ENCODE measurements at regions not wholly inside any gene's neighbourhood (a gene's known extent, or its start where the extent isn't known, plus 50 kb on each side); places are given as distances from the start of the nearest gene placed in this dataset.
A peak's percentile ranks its signal among the peaks of the same experiment; 100 is the strongest.

DNA sequence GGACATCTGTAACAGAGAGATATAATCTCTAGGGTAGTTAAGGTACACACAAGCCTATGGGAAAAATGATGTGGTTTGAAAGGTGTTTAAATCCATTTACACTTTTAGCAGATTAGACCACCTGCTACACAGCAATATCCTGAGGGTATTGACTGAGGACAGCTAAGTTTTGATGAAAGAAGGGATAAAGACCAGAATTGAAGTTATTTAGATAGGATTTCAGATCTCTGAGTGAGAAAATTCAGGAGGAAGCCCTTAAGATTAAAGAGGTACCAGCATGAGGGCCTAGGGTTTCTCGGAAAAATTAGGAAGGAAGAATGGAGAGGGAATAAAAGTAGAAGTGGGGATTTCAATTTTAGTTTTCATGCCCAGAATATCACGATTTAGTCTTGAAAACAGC lies 267.3 kb downstream of the COX7C start:
- Histone ChIP-seq H3K4me3 (replicated peaks in 1 of 3; ENCODE audit: insufficient read depth in 1 of 3, low read depth in 1 of 3, low read length in 3 of 3) (no peak overlapping the region), H3K79me2 (ENCODE audit: control insufficient read depth, insufficient read depth, low read length) (no peaks in the 10 kb centered on the region), H4K20me1 (replicated peaks; ENCODE audit: control insufficient read depth, extremely low read depth, insufficient read depth, low read length) (no peaks in the 10 kb centered on the region), H3K4me1 (ENCODE audit: control insufficient read depth, extremely low read depth, insufficient read depth, low read length) (no peaks in the 10 kb centered on the region), H3K27ac (ENCODE audit: insufficient read depth, low read depth, low read length) (no peak overlapping the region), H3K27me3 (ENCODE audit: control insufficient read depth in 2 of 2, insufficient read depth in 2 of 2, low read length in 2 of 2) (no peaks in the 10 kb centered on the region), H3K4me2 (ENCODE audit: insufficient read depth, low read length) (no peak overlapping the region), H3K9ac (replicated peaks; ENCODE audit: extremely low read depth, insufficient read depth, low read length) (no peak overlapping the region), H3K9me1 (replicated peaks; ENCODE audit: control insufficient read depth, extremely low read depth, insufficient read depth, low read length) (no peaks in the 10 kb centered on the region), H2AFZ (ENCODE audit: low read depth, low read length) (no peak overlapping the region), H3K36me3 (ENCODE audit: control insufficient read depth in 2 of 2, extremely low read depth in 1 of 2, insufficient read depth in 2 of 2, low read length in 2 of 2) (no peaks in the 10 kb centered on the region), H3K9me3 (replicated peaks; ENCODE audit: control insufficient read depth, insufficient read depth, low read length) (no peaks in the 10 kb centered on the region)
- DNase-seq (ENCODE audit: low read depth, low spot score) (no peak), FAIRE-seq (no peak)
- BruUV-seq (replicated peaks) = no TSS peak
- intact Hi-C loops (cut with micrococcal nuclease) = no loop called here
- TF ChIP-seq POLR2AphosphoS5 (IDR thresholded peaks at IDR 0.05; ENCODE audit: insufficient read depth, low read depth, low read length) = no peak
- TF ChIP-seq, protein P1, sequence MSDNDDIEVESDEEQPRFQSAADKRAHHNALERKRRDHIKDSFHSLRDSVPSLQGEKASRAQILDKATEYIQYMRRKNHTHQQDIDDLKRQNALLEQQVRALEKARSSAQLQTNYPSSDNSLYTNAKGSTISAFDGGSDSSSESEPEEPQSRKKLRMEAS (IDR thresholded peaks at IDR 0.05; ENCODE audit: insufficient read depth, insufficient read length) = no peak
- TF ChIP-seq JUN (IDR thresholded peaks at IDR 0.05; ENCODE audit: borderline replicate concordance, insufficient read depth, insufficient read length, low read depth) = no peak
- TF ChIP-seq MYC (IDR thresholded peaks at IDR 0.05; ENCODE audit: low read depth, low read length) = no peak
- TF ChIP-seq GATA2 (IDR thresholded peaks at IDR 0.05; ENCODE audit: insufficient read depth, insufficient read length, low read depth, low read length) = no peak
- no peak for TF ChIP-seq EZH2 (IDR thresholded peaks at IDR 0.05; ENCODE audit: borderline replicate concordance, low read depth, low read length, severe bottlenecking)
- ChIA-PET POLR2A (no interaction called here), CTCF (interaction anchor here (1.2 kb wide), 1 partner anchor 83 kb away, joined by 3 read pairs; no protein-coding TSS in a partner anchor)
- dilution Hi-C loops (cut with MboI; ENCODE audit: extremely low pct_ligation_motif_present, low sequenced_read_pairs) = no loop called here

- no peaks in the 10 kb centered on the region for H3K79me2 ChIP-seq (ENCODE audit: control insufficient read depth, insufficient read depth, low read length)
- FAIRE-seq (no peak), DNase-seq (ENCODE audit: low read depth, low spot score) (peak; percentile 11)
- ChIA-PET POLR2A (no interaction called here), CTCF (no interaction called here)
- no peaks in the 10 kb centered on the region for H3K27me3 ChIP-seq (ENCODE audit: control insufficient read depth in 2 of 2, insufficient read depth in 2 of 2, low read length in 2 of 2)
- no peak overlapping the region for H3K27ac ChIP-seq (ENCODE audit: insufficient read depth, low read depth, low read length)
- H4K20me1 ChIP-seq (replicated peaks; ENCODE audit: control insufficient read depth, extremely low read depth, insufficient read depth, low read length) = no peaks in the 10 kb centered on the region
- no peaks in the 10 kb centered on the region for H3K36me3 ChIP-seq (ENCODE audit: control insufficient read depth in 2 of 2, extremely low read depth in 1 of 2, insufficient read depth in 2 of 2, low read length in 2 of 2)
- no peaks in the 10 kb centered on the region for H3K9me1 ChIP-seq (replicated peaks; ENCODE audit: control insufficient read depth, extremely low read depth, insufficient read depth, low read length)
- H3K9me3 ChIP-seq (replicated peaks; ENCODE audit: control insufficient read depth, insufficient read depth, low read length) = no peaks in the 10 kb centered on the region
- no peak overlapping the region for H3K4me3 ChIP-seq (replicated peaks in 1 of 3; ENCODE audit: insufficient read depth in 1 of 3, low read depth in 1 of 3, low read length in 3 of 3)
- dilution Hi-C loops (cut with MboI; ENCODE audit: extremely low pct_ligation_motif_present, low sequenced_read_pairs) = no loop called here
- no TSS peak for BruUV-seq (replicated peaks)
- intact Hi-C loops (cut with micrococcal nuclease) = no loop called here
- no peak overlapping the region for H3K4me2 ChIP-seq (ENCODE audit: insufficient read depth, low read length)
- H3K4me1 ChIP-seq (ENCODE audit: control insufficient read depth, extremely low read depth, insufficient read depth, low read length) = no peaks in the 10 kb centered on the region
- TF ChIP-seq EZH2 (IDR thresholded peaks at IDR 0.05; ENCODE audit: borderline replicate concordance, low read depth, low read length, severe bottlenecking) (no peak), JUN (IDR thresholded peaks at IDR 0.05; ENCODE audit: borderline replicate concordance, insufficient read depth, insufficient read length, low read depth) (no peak), POLR2AphosphoS5 (IDR thresholded peaks at IDR 0.05; ENCODE audit: insufficient read depth, low read depth, low read length) (no peak), MYC (IDR thresholded peaks at IDR 0.05; ENCODE audit: low read depth, low read length) (no peak), POLR2A (IDR thresholded peaks at IDR 0.05; ENCODE audit: low read depth, low read length) (no peak), GATA2 (IDR thresholded peaks at IDR 0.05; ENCODE audit: insufficient read depth, insufficient read length, low read depth, low read length) (no peak), FOS (IDR thresholded peaks at IDR 0.05; ENCODE audit: borderline replicate concordance, insufficient read depth, low read length) (no peak)
- TF ChIP-seq, protein P2, sequence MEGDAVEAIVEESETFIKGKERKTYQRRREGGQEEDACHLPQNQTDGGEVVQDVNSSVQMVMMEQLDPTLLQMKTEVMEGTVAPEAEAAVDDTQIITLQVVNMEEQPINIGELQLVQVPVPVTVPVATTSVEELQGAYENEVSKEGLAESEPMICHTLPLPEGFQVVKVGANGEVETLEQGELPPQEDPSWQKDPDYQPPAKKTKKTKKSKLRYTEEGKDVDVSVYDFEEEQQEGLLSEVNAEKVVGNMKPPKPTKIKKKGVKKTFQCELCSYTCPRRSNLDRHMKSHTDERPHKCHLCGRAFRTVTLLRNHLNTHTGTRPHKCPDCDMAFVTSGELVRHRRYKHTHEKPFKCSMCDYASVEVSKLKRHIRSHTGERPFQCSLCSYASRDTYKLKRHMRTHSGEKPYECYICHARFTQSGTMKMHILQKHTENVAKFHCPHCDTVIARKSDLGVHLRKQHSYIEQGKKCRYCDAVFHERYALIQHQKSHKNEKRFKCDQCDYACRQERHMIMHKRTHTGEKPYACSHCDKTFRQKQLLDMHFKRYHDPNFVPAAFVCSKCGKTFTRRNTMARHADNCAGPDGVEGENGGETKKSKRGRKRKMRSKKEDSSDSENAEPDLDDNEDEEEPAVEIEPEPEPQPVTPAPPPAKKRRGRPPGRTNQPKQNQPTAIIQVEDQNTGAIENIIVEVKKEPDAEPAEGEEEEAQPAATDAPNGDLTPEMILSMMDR (IDR thresholded peaks at IDR 0.05; ENCODE audit: extremely low read depth in 1 of 2, insufficient read depth in 1 of 2, low read depth in 1 of 2, low read length in 2 of 2) = no peak
- TF ChIP-seq, protein P1 (IDR thresholded peaks at IDR 0.05; ENCODE audit: insufficient read depth, insufficient read length) = no peak
- no peak overlapping the region for H2AFZ ChIP-seq (ENCODE audit: low read depth, low read length)
- H3K9ac ChIP-seq (replicated peaks; ENCODE audit: extremely low read depth, insufficient read depth, low read length) = no peak overlapping the region
These were observed 267.9 kb downstream of the COX7C start for GRCh38 chr5:86885489-86886230.
